ENCODE measurements at regions not wholly inside any gene's neighbourhood (a gene's known extent, or its start where the extent isn't known, plus 50 kb on each side); places are given as distances from the start of the nearest gene placed in this dataset.
A peak's percentile ranks its signal among the peaks of the same experiment; 100 is the strongest.

DNA sequence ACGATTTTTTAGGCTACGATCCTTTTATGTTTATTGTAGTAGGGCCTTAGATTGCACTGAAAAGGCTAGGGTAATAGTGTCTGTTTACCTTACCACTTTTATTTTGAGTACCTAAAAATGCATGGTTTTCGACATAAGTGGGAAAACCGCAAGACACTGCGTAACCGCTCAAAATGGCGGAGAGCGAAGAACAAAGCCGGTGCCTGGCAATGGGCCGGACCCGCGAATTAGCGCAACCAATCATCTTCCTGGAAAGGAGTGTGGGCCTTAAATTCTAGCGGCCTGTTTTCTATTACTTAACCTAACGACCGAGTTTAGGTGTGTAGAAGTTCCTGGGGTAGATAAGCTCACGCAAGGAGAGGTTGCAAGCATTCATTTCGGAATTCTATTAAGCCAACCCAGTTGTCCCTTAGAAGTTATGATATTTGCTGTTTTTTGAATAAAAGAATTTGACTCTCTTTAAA lies 118.0 kb downstream of the HFE start:
- TF ChIP-seq, protein P1, sequence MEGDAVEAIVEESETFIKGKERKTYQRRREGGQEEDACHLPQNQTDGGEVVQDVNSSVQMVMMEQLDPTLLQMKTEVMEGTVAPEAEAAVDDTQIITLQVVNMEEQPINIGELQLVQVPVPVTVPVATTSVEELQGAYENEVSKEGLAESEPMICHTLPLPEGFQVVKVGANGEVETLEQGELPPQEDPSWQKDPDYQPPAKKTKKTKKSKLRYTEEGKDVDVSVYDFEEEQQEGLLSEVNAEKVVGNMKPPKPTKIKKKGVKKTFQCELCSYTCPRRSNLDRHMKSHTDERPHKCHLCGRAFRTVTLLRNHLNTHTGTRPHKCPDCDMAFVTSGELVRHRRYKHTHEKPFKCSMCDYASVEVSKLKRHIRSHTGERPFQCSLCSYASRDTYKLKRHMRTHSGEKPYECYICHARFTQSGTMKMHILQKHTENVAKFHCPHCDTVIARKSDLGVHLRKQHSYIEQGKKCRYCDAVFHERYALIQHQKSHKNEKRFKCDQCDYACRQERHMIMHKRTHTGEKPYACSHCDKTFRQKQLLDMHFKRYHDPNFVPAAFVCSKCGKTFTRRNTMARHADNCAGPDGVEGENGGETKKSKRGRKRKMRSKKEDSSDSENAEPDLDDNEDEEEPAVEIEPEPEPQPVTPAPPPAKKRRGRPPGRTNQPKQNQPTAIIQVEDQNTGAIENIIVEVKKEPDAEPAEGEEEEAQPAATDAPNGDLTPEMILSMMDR (IDR thresholded peaks at IDR 0.05; ENCODE audit: low read depth, low read length), result no peak
- DNase-seq (ENCODE audit: low read depth in 2 of 2), result peak; percentile 93 to 94
- H3K4me3 ChIP-seq (replicated peaks in 1 of 2; ENCODE audit: low read depth in 2 of 2, low read length in 2 of 2), result peak overlapping the region; percentile 82 to 96

DNA sequence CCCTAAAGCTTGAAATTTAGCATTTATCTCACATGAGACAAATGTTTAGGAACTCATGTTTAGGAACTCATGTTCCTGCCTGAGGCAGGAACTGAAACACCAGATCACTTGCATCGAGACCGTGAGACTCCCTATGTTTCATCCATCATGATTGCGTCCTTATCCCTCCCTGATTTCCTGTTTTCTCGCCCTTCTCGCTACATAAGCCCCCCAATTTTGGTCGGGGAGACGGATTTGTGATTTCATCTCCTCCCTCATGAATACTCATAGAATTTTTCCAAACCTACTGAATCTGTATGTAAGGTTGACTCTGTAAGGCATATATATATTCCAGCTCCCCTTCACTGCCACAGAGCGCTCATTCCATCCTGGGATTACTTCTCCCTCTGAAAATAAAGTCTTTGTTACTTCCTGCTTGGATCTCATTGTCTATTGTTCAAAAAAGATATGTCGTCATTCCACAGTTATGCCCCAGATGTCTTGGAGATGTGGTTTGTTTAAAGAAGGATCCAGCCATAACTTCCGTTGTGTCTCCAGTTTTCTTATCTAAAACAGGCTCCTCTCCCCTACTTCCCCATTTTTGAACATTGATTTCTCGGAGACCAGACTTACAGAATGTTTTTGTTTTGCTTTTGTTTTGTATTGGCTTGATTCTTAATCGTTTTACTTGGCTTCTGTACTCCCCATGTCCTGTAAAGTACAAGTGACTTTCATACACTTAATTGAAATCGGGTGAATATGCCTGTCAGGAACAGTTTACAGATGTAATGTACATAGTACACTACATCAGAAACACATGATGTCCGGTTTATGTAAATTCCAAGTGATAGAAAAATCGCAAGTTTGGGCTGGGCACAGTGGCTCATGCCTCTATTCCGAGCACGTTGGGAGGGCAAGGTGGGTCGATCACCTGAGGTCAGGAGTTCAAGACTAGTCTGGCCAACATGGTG lies 118.7 kb downstream of the HFE start:
- peak; percentile 87 to 92 for DNase-seq (ENCODE audit: low read depth in 2 of 2)
- H3K4me3 ChIP-seq (replicated peaks in 1 of 2; ENCODE audit: low read depth in 2 of 2, low read length in 2 of 2), result peak overlapping the region; percentile 82 to 96
- TF ChIP-seq, protein P1 (IDR thresholded peaks at IDR 0.05; ENCODE audit: low read depth, low read length), result no peak

DNA sequence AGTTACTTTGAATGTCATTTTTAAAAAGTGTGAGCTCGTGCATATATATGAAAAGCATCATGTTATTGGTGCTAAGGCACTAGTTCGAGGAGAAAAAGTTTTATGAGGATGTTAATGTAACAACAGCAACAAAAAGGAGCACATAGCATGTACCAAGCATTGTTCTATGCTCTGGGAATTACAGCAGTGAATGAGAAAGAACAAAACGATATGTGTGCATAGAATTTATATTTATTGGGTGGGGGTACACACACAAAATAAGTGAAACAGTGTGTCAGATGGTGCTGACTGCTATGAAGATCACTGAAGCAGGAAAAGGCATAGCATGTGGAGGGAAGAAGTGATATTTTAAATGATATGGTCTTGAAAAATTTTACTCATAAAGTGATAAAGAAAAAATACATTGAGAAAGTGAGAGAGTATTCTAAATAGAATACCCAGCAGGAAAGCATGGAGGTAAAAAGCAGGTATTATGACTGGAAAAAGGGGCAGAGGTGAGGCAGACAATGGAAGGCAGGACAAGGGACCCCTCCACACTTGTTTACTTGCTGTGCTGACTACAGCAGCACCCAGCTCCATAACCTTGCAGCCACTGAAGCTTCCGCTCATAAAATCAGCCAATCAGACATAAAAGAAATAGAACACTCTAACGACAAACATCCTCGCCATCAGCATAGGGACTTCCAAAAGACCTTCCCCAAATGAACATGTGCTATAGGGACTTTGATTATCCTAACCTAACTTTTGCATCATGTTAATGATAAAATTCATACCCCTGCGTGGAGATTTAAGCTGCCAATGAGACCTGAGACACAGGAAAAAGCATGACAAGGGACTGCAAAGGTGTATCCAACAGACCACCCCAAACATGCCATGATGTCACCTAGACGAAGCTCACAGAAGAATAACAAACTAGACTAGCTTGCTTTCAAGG lies 119.9 kb downstream of the HFE start:
- TF ChIP-seq, protein P1 (IDR thresholded peaks at IDR 0.05; ENCODE audit: low read depth, low read length), result no peak
- H3K4me3 ChIP-seq (replicated peaks in 1 of 2; ENCODE audit: low read depth in 2 of 2, low read length in 2 of 2), result no peak overlapping the region
- no peak for DNase-seq (ENCODE audit: low read depth in 2 of 2)

DNA sequence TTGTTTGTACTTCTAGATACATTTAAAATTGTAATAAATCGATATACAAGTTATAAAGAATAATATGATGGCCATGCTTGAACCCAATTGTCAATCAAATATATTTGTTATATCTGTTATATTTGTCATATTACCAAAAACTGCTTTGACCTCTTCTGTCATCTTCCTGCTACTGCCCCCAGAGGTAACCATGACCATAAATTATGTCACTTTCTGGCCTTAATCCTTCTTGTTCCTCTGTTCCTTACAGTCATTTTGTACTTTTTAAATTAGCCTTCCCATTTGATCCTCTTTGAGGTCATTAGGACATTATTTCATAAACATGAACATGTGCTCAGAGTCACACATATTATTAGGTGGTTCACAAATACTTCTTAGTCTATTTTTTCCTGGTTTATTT lies 124.7 kb downstream of the HFE start:
- H3K4me3 ChIP-seq (replicated peaks in 1 of 2; ENCODE audit: low read depth in 2 of 2, low read length in 2 of 2), result no peak overlapping the region
- DNase-seq (ENCODE audit: low read depth in 2 of 2), result no peak
- TF ChIP-seq, protein P1 (IDR thresholded peaks at IDR 0.05; ENCODE audit: low read depth, low read length), result no peak

DNA sequence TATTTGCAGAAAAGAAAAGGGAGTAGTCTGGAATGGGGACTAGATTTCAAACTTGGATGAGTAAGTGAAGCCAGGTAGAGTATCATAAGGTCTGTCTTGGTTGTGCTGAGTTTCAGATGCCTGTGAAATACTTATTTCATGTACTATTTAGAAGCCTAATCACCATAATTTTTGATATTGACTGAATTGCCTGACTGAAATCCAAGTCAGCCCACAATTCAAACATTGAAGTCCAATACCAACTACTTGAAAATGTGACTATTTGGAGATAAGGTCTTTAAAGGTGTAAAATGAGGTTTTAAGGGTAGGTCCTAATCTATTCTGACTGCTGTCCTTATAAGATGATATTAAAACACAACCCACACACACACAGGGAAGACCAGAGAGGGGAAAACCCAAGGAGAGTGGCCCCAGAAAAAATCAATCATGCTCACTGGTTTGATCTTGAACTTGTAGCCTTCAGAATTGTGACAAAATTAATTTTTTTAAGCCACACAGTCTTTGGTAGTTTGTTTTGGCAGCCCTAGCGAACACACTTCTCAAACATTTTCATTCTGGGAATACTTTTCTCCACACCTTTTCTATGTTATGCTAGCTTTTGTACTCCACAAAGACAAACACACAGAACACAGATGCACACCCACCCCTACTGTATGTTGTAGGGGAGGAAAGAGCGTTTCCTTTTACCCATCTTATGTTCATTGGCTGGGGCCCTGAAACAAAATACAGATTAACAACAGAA lies 126.3 kb downstream of the HFE start:
- TF ChIP-seq, protein P1 (IDR thresholded peaks at IDR 0.05; ENCODE audit: low read depth, low read length), result no peak
- no peak overlapping the region for H3K4me3 ChIP-seq (replicated peaks in 1 of 2; ENCODE audit: low read depth in 2 of 2, low read length in 2 of 2)
- no peak for DNase-seq (ENCODE audit: low read depth in 2 of 2)

Measured in cardiac fibroblast (primary cell).